GM18867 (cell line): ENCODE measurements at regions not wholly inside any gene's neighbourhood (a gene's known extent, or its start where the extent isn't known, plus 50 kb on each side); places are given as distances from the start of the nearest gene placed in this dataset.
"Not testable (repeated sequence)": the region's sequence is repeated elsewhere in the genome, so short reads cannot be mapped to it uniquely, and the experiment has no call there.

Experiments used
- ATAC-seq: cut with Tn5 transposase; IDR thresholded peaks from one replicate; pipeline ENCODE4 v1.9.1; 2021; ENCODE audit warnings: mild to moderate bottlenecking, moderate library complexity; ENCODE audit not compliant: unreplicated experiment

DNA sequence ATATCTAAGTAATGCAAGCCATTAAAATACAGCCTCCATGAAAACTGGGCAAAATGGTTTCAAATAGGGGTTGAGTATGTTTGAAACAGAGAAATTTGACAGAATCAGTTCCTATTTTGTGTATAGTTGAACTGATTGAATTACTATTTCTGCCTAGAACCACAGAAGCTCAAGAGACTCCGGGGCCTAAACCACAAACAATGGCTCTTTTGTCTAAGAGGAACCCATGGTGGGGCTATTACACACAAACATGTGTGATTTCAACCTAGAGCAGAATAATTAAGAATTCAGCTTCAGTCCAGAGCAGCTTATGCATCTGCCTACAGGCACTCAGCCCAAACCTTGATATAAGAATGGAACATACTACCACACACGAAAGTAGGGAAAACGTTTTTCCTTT lies 171.2 kb upstream of the MPDZ start:
- no peak for ATAC-seq

DNA sequence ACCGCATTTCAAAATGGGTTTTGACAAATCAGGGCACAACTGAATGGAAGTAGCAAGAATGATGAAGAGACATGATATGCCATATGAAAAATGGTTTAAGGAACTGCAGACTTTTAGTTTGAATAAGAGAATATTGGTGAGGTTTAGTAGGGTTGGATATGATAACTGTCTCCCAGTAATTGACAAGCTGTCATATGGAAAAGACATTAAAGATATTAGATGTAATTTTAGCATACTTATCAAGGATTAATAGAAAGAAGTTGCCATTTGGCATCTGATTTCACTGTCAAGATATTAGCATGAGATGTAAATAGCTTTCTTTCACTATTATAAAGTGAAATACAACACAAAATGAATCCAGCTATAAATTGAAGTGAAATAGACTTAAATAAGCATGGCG lies 169.0 kb upstream of the MPDZ start:
- no peak for ATAC-seq

DNA sequence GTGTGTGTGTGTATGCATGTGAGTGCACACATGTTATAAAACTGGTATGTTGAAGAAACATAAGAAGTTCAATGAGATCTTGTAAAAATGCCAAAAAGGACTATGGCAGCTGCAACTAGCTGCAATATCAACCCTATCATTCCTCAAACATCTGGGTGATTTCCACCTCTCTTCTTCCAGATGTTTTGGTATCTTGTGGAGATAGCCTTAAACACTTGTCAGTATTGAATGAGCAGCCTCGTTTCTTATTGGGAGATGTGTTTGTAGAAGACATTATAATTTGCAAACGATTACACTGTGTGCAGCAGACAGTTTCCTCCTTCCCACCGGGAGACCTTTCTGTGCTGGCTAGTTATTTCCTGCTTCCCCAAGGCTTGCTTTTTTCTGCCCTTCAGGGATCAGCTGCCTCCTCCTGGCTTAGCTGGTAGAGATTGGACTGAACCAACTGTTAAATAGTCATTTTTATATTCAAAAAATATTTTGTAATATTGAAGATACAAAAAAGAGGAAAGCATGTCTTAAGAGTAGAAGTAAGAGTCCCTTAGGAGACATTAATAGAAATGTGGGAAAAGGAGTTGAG lies 168.4 kb upstream of the MPDZ start:
- no peak for ATAC-seq

DNA sequence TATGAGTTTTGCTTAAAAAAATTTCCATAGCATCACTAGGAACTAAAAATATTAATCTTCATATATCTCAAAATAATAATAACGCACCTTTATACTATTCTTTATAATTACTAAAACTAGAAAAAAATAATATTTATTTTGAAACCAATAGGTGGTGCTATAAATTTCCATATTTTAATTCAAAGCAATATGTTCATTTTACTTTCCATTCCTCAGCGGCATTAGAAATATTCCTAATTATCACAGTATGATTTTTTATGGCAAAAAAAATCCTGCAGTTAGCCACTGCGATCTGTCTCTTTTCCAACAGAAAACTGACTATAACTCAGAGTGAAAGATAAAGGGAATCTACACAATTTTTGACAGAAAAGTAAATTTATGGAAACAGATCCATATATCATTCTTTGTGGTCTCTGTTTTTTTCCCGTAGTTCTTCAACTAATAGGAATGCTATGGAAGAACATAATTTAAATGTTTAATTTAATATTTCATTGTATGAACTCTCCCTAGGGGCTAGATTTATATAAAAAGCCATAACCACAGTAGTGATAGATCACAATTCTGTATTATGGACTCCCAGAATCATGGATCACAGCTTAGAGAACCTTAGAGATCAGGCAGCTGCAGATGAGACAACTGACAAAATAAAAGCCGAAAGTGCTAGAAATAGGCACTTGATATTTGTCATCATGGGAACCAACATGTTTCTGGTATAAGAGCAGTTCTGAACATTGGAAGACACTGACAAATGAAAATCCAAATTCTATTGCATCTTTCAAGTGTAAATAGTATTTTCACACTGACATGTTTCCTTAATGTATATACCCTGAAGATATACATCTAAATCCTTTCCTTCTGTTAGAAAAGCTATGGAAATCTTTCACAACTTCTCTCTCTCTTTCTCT lies 167.7 kb upstream of the MPDZ start:
- no peak for ATAC-seq

DNA sequence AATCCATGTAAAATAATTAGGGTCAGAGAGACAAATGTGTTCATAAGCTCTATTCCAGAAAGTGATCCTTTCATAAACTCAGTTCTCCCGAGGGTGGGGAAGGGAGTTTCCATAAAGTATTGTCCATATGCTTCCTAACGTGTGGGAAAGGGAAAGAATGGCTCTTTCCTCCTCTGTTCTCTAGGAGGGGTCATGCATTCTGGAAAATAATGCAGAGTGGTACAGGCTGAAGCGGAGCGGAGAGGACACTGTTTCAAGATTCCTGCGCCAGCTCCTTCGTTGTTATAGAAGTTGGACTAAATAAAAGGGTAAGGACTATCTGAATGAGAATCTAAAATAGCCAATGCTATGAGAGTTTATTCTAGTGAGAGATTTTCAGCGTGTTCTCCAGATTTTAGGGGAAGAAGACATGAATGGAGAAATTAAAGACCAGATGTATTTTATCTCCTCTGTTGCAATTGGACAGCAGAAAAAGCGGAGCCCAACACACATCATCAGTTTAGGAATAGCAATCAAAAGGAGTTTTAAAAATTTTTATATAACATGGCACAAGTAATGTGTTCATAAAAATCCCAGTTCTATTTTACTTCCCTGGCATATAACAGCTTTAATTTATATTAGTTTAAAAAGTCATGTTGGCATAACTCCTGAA lies 166.9 kb upstream of the MPDZ start:
- ATAC-seq, result no peak

DNA sequence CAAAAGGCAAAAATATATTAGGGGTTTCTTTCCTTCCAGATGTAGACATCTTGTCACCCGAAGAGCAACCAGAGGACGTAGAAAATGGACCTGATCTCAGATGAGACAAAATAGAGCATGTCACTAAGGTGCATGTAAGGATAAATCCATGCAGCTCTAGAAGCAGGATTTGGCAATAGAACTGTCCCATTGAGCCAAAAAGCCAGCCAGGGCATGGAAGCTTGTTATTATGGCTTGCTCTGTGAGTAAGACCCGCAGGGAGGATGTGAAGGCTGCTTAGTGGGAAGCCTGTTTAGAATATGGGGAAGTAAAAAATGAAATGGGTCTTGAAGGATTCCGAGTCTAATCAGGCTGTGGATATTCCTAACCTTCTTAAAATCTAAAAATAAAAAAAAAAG lies 165.6 kb upstream of the MPDZ start:
- ATAC-seq, result no peak

DNA sequence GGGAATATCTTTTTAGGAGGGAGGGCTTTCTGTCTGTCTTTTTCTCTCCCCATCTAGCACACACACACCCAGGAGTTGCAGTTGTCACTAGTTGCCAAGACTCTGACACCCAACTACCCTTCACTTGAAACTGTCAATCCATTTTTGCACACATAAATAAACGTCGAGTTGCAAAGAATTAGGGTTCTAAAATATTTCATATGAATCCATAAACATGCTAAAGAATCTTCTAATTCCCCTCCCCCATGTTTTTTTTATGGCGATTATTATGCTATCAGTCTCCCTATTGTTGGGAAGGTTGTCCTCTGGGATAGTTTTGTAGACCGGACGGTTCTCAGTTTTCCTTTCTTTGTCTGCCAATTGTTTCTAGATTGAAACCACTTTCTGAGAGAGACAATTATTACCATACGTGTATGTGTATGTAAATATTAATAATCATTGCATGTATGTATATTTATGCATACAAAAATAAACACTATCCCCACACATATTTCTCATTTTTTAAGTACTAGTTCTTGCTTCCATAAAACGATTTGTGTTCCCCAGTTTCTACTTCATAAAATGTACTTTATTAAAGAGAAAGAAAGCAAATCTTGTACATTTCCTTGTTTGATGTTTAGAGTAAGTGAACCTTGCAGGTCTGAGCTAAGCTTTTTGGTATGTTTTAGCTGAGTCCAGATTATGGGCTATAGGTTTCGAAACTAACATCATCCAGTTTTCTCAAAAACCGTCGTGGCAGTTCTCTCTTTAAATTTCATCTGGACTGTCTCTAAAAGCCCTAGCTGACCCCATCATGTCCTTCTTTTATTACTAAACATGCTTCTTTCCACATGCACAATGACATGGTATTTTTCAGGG lies 165.0 kb upstream of the MPDZ start:
- ATAC-seq, result no peak

DNA sequence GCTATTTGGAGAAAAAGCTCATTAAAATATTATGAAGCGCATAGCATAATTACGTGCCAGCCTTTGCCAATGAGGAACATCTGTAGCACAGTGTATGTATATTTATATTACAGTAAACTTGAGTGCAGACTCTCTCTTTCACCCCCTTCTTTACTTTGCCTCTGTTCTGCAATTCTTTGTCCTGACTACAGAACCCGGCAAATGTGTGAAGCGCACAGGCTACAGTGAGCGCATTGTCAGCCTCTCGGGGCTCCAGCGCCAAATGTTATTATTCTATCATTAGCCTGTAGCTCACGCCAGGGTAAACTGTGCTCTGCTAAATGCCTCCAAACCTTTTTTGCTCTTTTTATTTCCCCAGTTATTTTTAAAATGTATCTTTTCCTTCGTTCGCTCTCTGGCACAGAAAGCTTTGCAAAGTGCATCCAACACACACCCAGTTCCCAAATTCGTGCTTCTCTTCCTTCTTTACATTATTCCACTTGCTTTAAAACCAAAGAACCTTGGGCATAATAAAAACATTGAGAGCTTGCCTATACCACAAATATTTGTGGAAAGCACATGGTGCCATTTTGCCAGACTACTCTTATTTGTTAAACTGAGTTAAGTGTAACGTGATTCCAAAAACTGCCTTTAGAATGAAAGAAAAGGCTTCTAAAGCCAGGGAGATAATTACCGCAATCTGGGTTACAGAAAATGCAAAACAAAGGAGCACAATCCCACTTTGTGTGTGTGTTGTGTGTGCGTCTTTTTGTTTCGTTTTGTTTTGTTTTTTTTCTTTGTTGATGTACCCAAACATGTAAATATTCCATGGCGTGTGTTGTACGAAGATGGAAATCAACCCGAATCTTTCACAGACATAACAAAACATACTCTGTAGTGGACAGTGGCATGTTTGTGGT lies 164.1 kb upstream of the MPDZ start:
- no peak for ATAC-seq

DNA sequence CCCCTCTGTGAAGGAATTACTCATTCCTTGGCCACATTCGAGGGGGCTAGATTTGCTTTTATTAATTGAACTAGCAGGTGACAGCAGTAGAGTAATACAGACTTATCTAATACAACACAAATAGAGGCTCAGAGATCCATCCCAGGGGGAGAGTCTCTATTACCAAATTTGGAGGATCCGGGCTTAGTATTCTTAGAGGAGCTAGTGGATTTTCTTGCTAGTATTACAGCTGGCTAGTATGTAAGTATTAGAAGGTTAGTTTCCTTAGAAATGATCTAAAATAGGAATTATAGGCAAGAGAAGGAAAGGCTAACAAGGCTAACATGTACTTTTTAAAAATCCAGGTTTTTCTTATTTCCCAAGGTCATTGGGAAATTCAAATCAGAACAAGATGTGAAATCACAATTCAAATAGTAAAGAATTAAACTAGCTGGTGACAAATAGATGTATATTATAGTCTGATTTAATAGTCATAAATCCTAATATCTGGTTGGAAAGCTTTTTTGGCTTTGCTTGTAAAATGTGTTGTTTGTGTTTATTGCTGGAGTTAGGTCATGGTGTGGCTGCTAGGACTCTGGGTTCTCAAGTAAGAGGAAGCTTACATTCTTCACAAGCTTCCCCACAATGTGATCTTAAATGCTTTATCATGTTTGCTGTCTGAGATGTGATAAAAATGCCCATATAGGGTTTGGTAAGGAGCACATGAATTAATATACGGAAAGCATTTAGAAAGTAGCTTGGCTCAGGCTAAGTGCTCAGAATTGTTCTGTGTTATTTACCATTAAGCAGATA lies 160.4 kb upstream of the MPDZ start:
- no peak for ATAC-seq

DNA sequence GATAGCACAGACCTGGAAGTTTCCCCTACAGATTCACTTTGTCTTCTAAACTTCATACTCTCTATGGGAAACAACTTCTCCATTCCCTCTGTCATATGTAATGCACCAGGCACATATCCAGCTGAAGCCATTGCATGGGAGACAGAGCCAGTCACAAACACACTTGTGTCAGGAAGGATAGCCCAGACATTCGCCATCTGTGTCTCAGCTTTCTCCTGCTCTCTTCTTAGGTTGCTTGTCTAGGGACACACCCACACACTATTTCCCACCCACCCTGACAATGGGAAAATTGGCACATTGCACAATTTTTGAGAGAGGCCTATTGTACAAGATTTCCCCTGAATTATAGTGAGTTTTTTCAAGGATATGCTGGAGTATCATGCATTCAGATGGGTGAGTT lies 158.4 kb upstream of the MPDZ start:
- no peak for ATAC-seq

DNA sequence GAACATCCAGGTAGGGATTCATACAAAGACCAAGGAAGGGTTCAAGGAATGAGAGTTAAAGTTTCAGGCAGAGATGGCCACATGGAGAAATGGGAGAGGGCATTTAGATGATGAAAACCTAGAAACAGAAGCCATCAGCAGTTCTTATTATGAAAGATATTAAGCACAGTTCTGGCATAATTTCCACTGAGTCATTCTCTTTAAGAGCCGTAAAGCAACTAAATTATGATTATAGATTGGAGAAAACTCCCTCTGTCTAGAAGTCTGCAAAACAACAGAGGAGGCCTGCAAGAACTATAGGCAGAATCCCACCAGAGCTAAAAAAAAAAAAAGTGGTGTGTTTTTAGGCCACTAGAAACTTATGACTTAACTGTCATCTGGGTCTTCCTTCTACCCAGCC lies 157.1 kb upstream of the MPDZ start:
- no peak for ATAC-seq

DNA sequence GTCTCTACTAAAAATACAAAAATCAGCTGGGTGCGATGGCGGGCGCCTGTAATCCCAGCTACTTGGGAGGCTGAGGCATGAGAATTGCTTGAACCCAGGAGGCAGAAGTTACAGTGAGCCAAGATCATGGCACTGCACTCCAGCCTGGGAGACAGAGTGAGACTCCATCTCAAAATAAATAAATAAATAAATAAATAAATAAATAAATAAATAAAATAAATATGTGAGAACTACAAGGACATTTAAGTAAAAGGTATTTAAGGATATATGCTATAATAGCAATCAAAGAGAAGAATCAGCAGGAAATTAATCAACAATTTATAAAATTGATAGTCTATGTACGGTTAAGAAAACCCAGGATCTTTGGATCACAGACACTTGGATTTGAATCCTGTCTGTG lies 154.0 kb upstream of the MPDZ start:
- not testable (repeated sequence) for ATAC-seq

DNA sequence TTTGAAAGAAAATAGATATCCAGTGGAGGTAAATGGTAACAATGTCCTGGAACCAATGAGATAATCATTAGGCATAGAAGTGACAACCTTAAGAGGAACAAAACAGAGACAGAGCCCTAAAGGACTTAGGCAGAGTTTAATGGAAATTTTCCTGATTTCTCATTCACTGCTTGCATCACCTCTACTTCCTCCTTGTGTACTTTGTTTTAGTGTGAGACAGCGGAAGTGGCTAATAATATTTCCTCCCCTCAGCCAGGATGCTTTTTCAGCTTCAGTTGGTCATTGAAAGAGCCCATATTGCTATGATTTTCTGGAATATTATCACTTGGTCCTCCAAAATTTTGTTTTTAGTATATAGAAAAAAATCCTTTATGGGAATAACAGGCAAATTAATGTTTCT lies 153.4 kb upstream of the MPDZ start:
- no peak for ATAC-seq

DNA sequence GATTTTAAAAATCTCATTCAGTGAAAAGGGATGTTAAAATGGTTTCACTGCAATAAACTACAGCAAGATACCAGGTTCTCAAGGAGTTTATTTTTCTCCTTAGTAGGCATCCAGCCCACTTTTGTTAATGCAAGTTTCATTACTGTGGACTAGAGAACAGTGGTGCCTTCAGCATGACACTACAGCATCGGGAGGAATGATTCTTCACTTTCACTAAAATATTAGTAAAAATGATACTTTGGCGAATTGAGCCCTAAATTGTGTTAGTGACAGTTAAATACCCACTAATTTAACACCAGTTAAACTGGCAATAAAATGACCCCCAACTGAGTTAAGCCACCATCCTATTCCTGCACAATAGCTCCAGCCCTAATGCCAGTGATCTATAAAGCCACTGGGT lies 152.2 kb upstream of the MPDZ start:
- no peak for ATAC-seq

DNA sequence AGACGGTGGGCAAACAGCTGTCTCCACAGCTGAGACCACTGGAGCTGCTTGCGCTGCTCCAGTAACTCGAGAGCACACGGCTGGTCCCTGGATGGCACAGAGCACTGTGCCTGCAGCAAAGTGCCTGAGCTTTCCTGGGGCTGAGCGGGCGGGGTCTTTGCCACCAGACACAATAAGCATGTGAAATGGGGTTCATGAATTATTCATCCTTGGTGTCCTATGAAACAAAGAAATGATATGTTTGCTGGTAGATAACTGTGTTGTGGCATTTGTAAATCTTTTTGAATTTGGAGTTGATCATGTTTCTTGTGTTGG lies 151.7 kb upstream of the MPDZ start:
- ATAC-seq, result no peak

DNA sequence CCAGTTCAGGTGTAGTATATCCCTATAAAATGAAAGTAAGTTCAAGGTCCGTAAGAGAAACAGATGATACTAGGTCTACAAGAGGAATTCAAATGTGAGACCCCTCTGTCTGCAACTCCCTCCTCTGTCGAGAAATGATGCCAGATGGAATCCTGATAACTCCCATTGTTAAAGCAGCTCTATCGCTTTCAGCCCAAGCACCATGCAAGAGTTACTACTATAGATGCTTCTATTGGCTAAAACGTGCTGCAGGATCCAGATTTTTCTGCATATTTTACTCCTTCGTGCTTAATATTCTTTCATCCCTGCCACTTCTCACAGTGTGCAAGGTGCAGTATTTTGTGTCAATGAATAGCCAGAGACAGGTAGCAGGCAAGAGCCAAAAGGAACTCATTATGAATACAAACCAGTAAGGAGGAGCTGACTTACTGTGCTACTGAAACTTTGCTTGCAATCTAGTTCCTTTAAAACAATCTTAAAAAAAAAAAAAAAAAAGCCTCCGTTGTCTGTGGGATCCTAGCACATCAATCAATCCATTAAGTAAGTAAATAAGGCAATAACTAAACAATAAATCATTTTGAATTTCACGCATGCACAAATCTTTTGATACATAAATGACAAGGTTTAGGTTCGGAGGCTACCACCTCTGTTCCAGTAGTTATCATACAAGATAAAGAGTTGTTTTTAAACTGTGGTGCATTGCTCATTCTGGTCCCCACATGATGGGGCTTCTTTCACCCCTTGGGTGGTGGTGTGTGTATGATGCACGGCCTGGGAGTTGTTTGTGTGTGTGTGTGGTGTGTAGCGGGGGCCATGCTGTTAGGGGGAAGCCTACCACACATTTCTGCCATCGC lies 151.1 kb upstream of the MPDZ start:
- ATAC-seq, result no peak

DNA sequence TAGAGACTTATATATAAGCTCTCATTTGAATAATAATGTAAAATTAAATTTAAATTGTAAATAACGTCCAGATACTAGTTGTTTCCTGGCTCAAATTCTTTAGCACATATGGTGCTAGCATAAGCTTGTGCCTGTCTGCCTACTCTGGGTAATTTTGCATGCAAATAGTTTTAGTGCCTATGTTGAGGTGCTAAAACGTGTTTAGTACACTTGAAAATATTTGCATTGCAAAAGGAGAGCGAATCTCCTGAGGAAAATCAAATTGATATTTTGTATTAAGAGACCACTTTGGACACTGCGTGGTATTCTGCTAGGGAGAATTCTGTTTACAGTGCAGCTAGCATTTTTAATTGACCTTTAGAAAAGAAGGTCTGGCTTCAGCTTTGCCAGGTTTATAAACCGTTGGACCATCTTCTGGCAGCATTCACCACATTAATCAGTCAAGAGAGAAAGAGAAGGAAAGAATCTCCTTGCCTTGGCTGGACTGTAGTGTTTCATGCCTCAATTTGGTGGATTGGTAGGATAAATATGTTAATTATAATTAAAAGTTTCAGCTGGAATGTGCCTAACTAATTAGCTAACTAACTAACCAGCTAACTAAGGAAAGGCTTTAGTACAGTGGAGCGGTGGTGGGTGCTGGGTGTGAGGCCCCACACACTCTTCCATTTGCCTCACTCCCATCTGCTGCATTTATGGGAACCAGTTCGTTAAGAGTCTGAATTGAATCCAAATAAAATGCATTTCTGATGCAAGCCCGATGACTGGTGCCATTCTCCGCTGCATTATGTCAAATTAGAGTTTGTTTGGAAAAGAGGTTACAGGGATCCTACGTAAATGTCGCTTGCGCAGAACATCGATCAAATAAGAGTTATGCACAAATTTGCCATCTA lies 150.1 kb upstream of the MPDZ start:
- ATAC-seq, result no peak

DNA sequence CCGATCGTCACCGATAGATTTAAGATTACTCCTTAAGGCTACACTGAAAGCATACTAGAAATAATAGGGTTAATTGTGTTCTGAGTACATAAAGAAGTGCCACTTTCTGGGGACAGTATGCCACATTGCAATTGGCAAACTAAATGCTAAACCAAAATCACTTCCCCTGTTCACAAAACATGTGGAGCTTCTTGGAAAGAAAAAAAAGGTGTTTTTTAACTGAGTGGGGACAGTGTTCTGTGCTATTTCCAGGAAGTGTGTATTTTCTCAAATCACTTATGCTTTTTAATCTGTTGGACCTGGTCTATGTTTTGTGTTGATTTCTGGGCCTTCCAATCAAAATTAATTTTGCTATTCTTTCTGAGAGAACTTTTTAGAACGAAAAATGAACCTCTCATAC lies 149.3 kb upstream of the MPDZ start:
- ATAC-seq, result no peak
